GM19455 (cell line): ENCODE measurements at regions not wholly inside any gene's neighbourhood (a gene's known extent, or its start where the extent isn't known, plus 50 kb on each side); places are given as distances from the start of the nearest gene placed in this dataset.

Experiments
- ATAC-seq: cut with Tn5 transposase; IDR thresholded peaks from one replicate; pipeline ENCODE4 v1.9.1; 2021; ENCODE audit not compliant: unreplicated experiment

DNA sequence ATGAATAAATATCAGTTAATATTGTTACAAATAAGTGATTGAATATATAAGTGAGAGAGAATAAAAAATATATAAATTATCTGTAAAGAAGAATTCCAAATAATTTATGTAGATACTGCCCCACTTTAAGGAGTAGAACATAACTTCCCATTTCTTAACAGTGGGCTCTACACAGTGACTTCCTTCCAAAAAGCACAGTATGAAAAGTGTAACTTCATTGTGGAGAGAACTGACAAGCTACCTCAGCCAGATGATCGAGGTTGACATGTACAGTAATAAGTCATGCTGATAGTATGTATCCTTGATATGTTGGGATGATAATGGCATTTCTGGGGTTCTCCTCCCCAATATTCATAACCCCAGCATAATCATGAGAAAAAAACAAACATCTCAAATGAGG lies 191.9 kb upstream of the FN1 start:
- ATAC-seq, result no peak

DNA sequence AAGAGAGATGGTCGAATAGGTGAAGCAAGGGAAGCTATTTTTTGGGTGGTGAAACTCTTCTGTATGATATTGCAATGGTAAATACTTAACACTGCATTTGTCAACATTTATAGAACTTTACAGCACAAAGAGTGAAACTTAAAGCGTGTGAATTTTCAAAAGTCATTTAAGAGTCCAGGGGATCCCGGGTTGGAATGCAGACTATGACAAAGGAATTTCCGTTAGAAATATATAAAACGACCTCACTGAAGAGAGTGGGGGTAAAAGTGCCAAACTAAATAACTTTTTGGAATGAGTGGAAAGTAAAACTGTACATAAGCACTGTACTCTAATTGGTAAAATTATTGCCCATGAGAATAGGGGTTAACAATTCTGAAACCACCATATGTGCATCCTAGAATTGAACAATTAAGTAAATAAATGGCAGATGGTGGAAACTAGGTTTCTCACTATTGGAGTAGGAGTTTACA lies 191.0 kb upstream of the FN1 start:
- ATAC-seq, result no peak

DNA sequence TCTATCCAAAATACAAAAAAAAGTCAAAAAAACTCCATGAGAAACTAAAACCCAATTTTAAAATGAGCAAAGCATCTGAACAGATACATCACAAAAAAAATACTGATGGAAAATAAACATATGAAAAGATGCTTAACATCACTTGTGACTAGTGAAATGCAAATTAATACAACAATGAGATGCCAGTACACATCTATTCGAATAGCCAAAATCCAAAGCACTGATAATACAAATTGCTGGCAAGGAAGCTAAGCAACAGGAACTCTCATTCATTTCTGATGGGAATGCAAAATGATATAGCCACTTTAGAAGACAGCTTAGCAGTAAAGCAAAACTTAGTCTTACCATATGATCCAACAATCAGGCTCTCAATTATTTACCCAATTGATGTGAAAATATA lies 190.2 kb upstream of the FN1 start:
- ATAC-seq, result no peak

DNA sequence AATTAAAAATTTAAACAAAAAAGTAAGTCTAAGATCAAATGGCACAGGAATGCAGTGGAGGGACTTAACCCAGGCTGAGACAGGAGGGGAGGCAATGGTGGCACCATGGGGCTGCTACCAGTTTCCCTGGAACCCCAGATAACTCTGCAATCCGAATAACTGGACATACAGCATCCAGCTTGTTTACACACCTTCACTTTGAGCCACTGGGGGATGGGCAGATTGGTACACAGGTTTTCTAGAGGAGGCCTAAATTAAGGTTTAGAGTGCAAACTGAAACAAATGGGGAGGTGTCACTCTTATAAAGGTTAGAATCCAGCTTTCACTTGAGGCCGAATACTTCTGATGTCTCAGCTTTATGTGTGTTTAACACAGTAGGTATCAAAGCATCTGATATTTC lies 189.3 kb upstream of the FN1 start:
- ATAC-seq, result no peak

DNA sequence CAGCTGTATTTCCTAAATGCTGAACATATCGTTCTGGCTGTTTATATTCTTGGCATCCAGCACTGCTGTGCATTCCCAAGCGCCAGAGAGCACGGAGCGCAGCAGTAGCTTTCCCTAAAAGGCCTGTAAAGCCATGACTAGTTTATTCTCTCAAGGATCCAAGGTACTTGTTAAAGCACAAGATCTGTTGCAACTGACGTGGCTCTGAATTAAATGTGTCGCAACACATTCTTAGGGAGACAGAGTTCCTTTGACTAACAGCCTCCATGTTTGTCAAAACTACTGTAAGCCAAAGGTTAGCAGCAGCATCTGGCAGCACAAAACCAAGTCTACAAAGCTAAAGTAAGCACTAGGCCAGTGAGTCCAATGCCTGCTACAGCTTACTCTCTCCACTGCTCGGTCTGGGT lies 188.6 kb upstream of the FN1 start:
- no peak for ATAC-seq

DNA sequence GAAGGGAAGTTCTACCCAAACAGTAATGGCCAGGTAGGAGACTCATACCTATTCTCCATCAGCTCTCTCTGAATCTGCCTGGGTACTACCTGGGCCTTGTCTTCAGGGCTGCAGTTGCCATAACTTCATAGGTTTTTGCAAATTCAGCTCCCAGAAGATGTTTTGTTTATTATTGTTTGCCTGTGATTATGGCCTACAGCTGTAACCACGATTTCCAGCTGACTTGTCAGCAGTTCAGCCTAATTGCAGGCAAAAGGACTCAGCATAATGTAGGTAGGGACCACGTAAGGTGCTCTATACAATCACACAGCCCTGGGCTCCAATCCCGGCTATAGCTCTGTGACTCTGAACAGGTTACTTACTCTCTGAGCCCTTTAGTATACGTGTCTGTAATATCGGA lies 187.0 kb upstream of the FN1 start:
- ATAC-seq, result no peak

DNA sequence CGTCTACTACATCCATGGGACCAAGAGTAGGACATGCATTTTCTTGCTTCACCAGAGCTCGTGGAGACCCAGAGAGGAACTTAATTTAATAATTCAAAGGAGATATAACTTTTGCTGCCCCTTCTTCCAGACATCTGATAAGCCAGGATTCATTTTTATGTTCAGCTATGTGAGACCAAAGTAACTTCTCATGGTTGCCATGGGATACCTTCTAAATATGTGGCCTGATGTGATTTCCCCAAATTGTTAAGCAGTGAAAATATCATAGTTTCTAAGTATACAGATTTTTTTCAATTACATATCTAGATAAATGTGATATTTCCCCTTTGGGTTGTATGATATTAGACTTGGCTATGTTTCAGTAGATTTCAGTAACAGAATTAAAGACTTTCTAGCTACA lies 185.5 kb upstream of the FN1 start:
- ATAC-seq, result no peak

DNA sequence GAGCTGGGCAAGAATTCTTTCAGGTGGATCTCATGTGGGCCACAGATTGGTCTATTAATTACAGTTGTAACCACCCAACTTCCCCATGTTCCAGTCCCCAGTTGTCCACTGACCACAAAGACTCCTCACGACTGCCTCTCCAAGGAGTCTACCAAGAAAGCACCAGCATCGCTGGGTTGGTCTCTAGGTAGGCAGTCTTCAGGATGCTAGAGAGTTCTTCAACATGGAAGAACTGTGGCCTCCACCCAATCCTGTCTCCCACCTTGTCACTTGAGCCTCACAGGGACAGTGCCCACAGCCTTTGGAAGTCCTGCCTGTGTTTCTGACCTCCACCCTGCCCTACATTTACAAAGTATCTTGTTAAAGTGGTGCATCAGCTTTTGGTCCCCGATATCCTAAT lies 184.7 kb upstream of the FN1 start:
- ATAC-seq, result no peak

DNA sequence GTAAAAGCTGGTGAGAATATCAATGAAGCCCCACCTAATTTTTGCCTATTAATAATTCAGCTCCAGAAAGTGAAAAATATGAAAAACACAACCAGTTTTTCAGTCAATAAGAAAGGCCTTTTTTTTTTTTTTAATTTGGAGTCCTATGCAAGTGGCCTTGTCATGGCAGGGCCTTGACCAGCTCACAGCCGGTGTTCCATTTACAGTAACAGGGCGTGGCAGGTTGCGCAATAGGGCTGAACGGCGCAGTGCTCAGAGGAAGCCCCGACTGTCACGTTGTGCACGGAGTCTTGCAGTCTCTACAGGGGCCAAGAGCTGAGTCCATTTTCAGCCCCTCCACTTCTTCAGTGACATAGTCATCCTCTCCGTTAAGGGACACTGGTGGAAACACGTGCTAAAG lies 184.1 kb upstream of the FN1 start:
- ATAC-seq, result no peak

DNA sequence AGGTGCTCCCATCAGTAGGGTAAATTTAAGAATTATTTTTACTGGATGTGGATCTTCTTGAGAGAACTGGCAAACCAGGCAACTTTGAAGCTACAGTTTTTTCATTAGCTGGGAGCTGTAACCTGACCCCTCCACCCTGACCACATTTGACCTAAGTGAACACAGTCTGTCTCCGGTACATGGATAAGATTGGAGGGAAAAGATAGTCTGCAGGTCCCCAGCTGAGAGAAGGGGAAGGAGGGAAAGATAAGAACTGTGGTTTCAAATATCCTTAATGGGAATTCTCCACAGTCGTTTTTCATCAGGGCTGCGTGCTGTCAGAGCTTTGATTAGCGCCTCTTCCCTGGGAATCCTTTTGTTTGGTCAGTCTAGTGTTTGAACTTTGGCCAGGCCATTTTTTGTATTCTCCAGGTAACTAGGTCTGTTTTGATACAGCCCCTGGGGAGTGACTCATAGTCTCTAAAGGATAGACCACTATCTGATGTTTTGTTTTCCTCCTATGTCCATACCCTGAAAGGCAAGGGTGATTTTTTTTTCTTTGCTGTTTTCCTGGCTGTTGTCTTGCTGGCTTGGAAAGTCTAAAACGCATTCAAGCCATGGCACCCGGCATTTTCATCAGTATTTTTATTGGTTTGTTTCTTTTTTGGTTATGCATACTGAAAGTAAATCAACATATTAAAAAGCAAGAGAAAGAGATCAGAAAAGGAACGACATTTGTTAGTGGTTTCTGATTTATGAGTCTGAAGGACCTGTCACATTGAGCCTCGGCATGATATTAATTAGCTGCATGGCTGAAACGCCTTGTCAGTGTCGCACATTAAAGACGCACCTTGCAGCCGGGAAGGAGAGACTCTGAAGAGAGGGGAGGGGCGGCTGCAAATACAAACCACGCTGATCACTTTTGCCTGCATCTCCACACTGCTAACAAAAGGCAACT lies 183.4 kb upstream of the FN1 start:
- no peak for ATAC-seq

DNA sequence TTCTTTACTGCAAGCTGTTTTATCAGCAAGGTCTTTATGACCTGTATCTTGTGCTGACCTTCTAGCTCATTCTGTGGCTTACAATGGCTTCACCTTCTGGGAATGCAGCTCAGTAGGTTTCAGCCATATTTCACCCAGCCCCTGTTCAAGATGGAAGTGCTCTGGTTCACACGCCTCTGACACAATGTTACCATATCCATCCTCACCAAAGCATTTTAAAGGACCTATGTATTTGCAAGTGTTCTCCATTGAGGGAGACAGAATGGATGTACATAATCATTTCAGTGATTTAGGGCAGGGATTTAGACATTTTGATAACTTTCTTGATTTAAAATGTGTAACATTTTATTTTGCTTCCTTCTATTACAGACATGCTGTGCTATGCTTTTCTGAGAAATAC lies 182.3 kb upstream of the FN1 start:
- ATAC-seq, result no peak

DNA sequence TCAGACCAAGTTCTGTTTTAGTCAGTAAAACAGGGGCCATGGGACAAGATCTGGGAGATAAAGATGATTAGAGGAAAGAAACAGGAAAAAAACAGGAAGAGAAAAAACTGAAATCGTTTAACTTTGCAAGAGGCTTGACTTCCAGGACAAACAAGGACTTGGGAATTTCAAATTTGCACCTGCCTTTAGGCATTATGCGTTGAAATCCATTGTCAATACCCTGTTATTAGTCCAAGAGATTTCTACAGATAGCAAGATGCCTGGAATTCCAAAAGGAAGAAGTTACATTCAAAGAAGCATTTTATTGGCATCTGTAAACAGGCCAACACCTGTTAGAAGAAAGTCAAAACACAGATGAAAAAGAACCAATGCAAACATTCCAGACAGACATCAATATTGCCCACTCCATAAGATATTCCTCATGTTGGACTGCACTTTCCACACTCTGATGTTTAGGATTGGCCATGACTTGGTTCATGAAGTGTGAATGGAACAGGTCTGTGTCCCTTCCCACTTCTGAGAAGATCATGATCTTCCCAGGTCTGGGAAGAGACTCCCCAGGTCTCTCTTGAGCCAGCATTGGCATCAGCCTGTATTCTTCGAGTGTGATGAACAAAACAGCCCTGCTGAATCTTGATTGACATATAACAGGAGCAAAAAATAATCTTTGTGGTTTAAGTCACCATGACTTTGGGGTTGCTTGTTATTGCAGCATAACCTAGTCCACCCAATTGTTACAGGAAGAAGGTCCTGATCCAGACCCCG lies 181.4 kb upstream of the FN1 start:
- no peak for ATAC-seq

DNA sequence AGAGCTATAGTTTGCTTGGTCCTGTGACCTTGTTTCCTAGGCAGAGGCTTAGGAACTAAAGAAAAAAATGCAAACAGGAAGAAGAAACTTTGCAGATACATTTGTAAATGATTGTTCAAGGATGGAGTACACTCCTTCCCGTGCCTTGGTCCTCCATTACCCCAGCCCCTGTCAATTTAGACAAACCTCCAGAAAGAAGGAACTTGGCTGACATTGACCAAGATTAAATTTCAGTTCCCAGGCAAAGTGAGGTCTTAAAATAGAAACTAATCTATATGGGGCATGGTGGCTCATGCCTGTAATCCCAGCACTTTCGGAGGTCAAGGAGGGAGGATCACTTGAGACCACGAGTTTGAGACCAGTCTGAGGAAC lies 179.9 kb upstream of the FN1 start:
- no peak for ATAC-seq

DNA sequence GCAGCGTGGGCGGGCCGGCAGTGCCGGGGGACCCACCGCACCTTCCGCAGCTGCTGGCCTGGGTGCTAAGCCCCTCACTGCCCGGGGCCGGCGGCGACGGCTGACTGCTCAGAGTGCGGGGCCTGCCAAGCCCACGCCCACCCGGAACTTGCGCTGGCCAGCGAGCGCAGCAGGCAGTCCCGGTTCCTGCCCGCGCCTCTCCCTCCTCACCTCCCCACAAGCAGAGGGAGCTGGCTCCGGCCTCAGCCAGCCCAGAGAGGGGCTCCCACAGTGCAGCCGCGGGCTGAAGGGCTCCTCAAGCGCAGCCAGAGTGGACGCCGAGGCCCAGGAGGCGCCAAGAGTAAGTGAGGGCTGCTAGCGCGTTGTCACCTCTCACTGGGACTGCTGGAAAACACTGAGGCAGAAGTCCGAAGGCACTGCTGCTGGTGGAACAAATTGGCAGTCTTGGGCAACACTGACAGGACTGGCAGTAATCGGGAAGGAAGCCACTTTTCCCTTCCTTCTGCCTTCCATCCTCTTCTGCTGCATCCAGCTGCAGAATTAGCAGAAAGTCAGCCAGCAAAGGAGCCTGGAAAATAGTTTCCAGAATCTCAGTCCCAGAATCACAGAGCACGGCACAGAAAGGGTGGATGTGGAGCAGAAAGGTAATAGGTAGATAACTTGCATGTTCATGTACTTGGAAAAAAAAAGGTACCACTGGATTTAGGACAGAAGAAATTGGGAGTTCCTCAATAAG lies 179.4 kb upstream of the FN1 start:
- ATAC-seq, result no peak

DNA sequence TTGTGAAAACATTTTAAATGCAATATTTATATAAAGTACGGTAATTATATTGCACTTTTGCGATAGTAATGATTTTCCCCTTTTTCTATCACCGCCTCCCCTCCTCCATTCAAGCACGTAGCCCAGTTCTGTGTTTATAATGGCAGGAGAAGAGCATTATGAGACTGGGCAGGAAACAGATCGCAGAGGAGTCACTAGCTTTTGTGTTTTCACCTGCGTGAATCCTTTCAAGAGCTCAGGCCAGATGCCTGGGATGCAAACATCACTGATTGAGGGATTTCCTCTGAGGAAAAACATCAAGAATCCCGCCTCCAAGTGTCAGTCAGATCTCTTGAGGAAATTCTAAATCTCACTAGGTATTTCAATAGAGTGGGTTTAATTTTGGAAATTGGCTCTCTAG lies 178.4 kb upstream of the FN1 start:
- ATAC-seq, result no peak

DNA sequence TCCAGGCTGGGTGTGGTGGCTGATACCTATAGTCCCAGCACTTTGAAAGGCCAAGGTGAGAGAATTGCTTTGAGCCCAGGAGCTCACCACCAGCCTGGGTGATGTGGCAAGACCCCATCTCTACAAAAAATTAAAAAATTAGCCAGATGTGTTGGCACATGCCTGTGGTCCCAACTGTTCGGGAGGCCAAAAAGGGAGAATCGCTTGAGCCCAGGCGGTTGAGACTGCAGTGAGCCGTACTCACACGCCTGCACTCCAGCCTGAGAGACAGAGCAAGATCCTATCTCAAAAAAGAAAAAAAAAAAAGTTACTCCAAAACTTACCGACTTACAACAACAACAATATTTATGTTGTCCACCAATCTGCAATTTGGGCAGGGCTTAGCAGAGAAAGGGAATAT lies 178.0 kb upstream of the FN1 start:
- ATAC-seq, result no peak

DNA sequence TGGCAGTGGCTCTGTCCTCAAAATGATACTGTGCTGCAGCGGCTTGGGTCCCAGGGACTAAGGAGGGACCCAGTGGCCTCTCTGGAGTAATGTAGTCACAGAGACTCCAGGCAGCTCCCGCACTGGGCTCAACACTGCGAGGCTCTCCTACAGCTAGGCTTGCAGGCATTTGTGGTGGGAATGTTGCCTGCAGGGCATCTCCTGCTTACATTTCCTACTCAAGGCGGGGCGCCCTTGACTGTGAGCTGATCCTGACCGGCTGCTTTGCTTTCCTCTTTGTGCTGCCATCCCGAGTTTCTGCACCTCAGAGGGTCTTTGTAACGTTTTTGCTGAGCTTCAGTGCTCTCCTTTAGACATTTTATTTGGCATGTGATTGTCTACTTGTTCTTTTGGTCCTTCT lies 177.4 kb upstream of the FN1 start:
- no peak for ATAC-seq

DNA sequence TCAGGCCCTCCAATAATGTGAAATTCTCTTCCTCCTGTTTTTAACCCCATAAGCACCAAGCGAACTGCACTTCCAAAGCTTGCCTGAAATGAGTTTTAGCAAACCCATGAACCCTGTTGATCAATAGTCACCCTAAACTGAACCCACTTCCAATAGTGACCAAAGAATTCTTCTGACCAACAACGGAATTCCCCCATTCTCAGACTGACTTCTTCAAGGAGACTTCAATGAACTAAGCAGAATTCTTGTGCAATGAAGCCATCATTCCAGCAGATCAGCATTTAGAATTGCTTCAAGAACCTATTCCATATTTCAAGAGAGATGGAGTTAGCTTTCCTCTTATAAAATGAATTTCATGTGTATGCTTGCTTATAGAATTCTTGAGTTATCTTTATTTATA lies 176.9 kb upstream of the FN1 start:
- ATAC-seq, result no peak

DNA sequence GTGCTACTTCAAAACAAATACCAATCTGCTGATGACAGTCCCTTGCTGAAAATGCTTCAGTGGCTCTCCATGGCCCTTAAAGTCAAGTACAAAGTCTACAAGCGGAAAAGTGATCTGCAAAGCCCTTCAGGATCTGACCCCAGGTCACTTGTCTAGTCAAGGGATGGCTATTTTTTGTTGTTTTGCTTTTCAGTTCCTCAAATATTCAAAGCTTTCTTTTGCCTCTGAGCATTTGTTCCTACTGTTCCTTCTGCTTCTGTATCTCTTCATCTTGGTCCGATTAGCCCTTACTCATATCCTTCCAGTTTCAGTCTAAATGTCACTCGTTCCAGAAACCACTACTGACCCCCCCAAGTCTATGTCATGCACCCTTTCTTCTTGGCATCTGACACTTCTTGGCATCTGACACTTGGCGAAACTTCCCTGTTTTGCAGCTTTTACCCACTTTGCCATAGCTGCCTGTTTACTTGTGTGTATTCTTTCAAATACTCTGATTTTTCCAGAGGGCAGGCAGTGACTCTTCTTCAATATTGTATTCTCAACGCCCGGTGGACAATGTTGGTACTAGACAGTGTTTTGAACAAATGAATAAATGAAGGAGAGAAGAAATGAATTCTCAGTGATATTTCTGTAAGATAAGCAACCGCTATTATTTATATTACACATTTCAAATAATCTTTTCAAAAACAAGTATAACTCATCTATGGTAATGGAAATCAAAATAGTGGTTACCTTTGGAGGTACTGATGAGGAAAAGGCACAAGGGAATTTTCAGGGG lies 175.9 kb upstream of the FN1 start:
- ATAC-seq, result no peak

DNA sequence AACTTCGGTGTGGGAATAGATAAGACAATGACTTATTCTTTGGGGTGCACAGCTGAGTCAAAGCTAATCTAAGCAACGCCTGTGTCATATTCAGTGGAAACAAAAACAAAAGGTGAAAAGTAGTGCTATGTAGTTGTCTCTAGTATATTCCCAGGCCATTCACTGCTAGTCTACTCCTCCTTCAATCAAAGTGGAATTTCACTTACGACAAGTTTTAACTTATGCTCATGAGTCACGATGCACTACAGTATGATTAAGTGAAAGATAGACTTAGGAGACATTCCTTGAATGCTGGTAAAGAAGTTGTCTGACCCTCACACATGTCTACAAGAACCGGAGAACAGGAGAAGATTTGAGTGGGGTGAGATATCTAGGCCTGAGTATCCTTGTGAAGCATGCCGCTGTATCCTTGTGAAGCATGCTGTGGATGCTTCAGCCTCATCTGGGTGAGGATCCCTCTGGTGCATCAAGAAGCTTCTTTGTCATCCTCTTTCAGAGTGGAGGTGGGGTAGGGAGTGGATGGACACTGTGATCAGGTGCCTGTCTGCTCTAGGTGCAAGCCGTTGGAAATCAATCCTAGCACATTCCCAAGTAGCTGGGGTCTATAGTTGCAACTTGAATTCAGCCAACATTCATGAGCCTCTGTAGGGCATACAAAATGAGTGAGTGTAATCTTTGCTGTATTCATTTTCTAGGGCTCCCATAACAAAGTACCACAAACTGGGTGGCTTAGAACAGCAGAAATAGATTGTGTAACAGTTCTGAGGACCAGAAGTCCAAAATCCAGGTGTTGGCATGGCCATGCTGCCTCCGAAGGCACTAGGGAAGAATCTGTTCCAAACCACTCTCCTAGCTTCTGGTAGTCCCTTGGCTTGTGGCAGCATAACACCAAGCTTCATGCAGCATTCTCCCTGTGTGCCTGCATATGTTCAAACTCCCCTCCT lies 173.5 kb upstream of the FN1 start:
- ATAC-seq, result no peak
